Gastrocnemius medialis (tissue), 4 donors: ENCODE measurements at regions not wholly inside any gene's neighbourhood (a gene's known extent, or its start where the extent isn't known, plus 50 kb on each side); places are given as distances from the start of the nearest gene placed in this dataset.

Experiments
- POLR2A ChIP-seq, 2 donors: fragments of 450-650 bp; IDR thresholded peaks; one replicate each; pipeline ENCODE4 v1.6.1; 2017; ENCODE audit warnings: antibody characterized with exemption in 2 of 2, mild to moderate bottlenecking in 2 of 2, moderate library complexity in 2 of 2
- TF ChIP-seq, protein P1 (sequence below), 5 experiments: fragments of 450-650 bp in 3 of 5; fragments of 200-600 bp in 2 of 5; sonication (generic) in 2 of 5; IDR thresholded peaks in 4 of 5; conservative IDR thresholded peaks in 1 of 5; 1 replicate in 4 of 5; 2 replicates in 1 of 5; pipeline ENCODE4 v1.5.1; 2016 to 2019; ENCODE audit warnings: antibody characterized with exemption in 5 of 5, mild to moderate bottlenecking in 3 of 5, moderate library complexity in 3 of 5

DNA sequence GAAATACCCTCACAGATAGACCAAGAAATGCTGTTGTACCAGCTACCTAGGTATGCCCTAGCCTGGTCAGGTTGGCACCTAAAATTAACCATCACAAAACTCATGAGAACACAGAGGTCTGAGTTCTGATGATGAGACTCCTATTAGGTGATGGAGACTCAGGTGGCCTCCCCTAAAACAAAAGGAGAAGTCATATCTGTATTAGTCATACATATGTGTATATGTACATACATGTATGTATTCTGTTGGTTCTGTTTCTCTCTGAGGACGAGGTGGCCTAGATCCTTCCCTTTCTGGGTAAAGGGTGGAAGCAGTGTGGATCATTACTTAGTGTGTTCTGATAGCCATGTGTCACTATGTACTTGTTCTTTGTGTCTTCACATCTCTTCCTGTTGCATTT is 207.2 kb upstream of the PRSS1 start:
- no peak for TF ChIP-seq POLR2A (IDR thresholded peaks at IDR 0.05)
- TF ChIP-seq, protein P1, sequence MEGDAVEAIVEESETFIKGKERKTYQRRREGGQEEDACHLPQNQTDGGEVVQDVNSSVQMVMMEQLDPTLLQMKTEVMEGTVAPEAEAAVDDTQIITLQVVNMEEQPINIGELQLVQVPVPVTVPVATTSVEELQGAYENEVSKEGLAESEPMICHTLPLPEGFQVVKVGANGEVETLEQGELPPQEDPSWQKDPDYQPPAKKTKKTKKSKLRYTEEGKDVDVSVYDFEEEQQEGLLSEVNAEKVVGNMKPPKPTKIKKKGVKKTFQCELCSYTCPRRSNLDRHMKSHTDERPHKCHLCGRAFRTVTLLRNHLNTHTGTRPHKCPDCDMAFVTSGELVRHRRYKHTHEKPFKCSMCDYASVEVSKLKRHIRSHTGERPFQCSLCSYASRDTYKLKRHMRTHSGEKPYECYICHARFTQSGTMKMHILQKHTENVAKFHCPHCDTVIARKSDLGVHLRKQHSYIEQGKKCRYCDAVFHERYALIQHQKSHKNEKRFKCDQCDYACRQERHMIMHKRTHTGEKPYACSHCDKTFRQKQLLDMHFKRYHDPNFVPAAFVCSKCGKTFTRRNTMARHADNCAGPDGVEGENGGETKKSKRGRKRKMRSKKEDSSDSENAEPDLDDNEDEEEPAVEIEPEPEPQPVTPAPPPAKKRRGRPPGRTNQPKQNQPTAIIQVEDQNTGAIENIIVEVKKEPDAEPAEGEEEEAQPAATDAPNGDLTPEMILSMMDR (IDR thresholded peaks at IDR 0.05 in 4 of 5, conservative IDR thresholded peaks at IDR 0.05 in 1 of 5), result no peak
